SK-N-SH (cell line): ENCODE measurements at regions not wholly inside any gene's neighbourhood (a gene's known extent, or its start where the extent isn't known, plus 50 kb on each side); places are given as distances from the start of the nearest gene placed in this dataset.

ENCODE experiments used
- CTCF ChIP-seq: fragments of 200-600 bp; sonication (generic); IDR thresholded peaks from 2 replicates; pipeline ENCODE4 v1.6.1; 2017; ENCODE audit warnings: antibody characterized with exemption, mild to moderate bottlenecking, moderate library complexity
- JUND ChIP-seq: IDR thresholded peaks from 2 replicates; pipeline ENCODE4 v1.4.0; 2012
- POLR2AphosphoS5 ChIP-seq: IDR thresholded peaks from 2 replicates; pipeline ENCODE4 v1.6.1; 2012; ENCODE audit warnings: low read depth, low read length
- YY1 ChIP-seq: IDR thresholded peaks from 2 replicates; pipeline ENCODE4 v1.4.0; 2012; ENCODE audit warnings: low read depth, mild to moderate bottlenecking

GRCh38 chr4:147020456-147020855, 74.8 kb upstream of the TTC29 start:
- no peak for TF ChIP-seq CTCF
- TF ChIP-seq POLR2AphosphoS5: no peak
- no peak for TF ChIP-seq JUND
- no peak for TF ChIP-seq YY1
